ENCODE measurements at regions not wholly inside any gene's neighbourhood (a gene's known extent, or its start where the extent isn't known, plus 50 kb on each side); places are given as distances from the start of the nearest gene placed in this dataset.
"Not testable (repeated sequence)": the region's sequence is repeated elsewhere in the genome, so short reads cannot be mapped to it uniquely, and the experiment has no call there.

DNA sequence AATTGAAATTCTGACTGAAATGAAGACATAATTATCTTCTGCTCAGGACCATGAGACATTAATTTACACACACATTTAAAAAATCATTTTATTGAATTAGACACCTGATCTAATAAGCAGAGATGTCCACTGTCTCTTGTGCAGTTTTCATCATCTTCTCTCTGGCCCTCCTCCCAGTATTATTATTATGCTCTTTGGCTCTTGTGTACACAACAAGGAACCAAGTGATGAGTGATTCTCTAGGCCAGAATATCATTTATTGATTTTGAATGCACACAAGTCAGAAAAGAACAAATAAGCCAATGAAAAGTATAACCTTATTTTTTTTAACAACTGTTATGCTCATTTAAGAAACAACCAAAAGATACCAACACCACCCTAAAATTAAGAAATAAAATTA is 244.7 kb upstream of the KRR1 start:
- no peak for DNase-seq

DNA sequence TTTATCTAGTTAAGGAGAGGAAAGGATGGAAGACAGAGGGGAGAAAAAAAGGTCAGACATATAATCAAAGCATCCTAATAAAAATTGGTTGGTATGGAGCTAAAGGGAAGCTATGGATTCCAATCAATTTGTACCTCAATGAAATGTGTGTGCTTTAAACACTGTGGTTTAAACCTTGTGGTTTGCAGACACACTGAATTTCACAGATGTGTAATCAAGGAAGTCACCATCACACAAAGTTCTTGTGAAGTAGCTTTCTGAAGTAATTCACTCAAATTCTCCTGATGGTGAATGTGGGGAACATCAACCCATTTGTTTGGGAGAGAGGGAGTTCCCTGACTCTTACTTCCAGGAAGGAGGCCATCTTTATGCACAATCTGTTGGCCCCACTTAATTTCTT is 243.3 kb upstream of the KRR1 start:
- peak in 1 of 5 experiments; percentile 78 for DNase-seq

DNA sequence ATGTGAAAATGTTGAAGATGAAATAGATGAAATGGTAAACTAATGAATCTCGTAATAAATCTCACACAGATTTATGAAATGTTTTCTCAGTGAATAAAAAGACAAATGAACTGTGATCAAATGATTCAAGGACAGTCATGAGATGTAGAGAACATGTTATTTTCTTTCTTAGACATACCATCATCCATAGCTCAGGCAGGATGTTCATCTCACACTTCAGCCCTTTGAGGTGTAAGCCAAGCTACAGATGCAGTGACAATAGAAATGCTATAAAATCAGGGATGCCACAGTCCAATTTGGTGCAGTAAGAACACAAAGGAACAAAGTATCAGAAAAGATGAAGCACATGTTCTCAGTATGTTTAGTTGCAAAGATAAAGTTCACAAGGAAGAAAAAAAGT is 242.7 kb upstream of the KRR1 start:
- DNase-seq, result peak in 1 of 5 experiments; percentile 52

DNA sequence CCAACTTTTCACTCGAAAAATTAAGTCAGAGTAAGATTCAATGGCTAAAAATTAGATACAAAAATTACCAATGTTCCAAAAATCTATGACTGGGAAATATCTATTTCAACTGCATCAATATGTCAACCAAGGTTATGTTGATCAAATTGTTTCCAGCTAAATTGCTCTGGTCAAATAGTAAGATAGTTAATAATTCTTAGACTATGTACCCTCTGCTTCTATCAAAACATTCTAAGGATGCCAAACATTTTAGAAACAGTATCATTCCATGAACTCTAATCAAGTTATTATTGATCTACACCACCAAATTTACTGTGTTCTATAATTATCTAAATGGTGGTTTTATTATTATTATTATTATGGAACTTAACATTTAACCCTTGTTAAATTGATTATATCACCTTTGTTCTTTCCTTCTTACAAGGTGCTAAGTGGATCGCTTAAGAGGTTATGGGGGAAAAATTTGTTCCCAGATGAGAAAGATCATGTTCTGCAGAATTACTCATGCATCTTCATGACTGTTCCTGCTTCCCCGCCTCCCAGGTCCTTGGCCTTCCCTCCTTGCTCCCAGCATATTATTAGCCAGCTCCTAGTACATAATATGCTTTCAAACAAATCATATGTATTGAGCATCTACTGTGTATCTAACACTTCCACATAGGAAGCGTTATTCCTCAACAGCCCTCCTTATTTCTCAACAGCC is 240.5 kb upstream of the KRR1 start:
- no peak for DNase-seq

DNA sequence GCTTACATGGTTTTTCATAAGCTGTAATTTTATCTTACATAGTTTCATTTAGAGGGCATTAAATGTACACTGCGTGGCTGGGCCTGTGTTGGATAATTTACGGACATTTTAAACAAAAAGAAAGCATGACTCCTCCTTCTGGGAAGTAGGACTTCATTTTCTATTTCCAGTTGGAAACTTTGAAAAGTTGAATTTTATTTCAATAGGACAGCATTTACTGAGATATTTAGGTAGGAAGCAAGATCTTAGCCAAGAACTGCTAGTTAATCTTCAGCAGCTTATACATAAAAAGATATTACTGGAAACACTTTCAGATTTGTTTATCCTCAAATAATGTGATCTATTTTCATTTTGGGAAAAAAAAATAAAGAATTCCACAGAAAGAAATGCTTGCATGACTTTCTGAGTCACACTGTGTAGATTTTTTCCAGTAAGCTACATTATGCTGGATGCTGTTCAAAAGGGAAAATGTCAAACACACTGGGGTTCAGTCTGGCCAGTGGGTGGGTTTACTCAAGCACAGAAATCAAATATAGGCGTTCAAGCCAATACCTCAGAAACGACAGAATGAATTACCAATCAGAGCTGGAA is 239.4 kb upstream of the KRR1 start:
- DNase-seq, result no peak

DNA sequence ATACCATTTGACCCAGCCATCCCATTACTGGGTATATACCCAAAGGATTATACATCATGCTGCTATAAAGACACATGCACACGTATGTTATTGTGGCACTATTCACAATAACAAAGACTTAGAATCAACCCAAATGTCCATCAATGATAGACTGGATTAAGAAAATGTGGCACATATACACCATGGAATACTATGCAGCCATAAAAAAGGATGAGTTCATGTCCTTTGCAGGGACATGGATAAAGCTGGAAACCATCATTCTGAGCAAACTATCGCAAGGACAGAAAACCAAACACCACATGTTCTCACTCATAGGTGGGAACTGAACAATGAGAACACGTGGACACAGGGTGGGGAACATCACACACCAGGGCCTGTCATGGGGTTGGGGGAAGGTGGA is 237.6 kb upstream of the KRR1 start:
- DNase-seq, result not testable (repeated sequence)

DNA sequence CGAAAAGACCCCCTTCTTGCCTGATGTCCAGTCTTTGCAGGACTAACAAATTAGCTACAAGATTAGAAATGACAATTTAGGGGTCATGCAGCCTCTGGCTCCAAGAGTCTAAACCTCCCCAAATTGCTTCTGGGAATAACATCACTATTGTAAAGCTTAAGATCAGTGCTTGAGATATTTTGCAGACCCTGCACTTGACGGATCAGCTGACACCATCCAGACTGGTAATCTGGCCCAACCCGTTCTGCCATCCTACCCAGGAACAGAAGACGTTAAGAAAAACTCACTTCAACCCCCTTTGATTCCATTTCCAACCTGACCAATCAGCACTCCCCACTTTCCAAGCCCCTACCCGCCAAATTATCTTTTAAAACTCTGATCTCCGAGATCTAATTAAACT is 236.7 kb upstream of the KRR1 start:
- no peak for DNase-seq

DNA sequence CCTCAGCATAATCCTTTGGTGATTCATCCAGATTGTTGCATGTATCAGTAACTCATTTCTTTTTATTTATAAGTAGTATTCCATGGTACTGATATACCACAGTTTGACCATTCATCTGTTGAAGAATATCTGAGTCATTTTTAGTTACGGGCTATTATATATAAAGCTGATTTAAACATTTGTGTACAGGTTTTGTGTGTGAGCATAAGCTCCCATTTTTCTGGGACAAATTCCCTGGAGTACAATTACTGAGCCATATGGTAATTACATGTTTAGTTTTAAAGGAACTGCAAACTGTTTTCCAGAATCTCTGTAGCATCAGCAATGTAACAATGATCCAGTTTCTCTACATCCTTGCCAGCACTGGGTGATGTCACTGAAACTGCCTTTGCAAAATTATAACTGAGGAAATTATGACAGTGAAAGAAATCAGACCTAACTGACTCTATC is 236.2 kb upstream of the KRR1 start:
- DNase-seq, result no peak

DNA sequence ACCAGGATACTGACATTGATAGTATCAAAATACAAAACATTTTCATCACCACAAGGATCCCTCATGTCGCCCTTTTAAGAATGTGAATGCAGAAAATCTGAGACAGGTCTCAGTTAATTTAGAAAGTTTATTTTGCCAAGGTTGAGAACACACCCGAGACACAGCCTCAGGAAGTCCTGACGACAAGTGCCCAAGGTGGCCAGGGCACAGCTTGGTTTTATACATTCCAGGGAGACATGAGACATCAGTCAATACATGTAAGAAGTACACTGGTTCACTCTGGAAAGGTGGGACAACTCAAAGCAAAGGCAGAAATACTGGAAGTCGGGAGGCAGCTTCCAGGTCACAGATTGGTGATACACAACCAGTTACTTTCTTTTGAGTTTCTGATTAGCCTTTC is 235.2 kb upstream of the KRR1 start:
- DNase-seq, result no peak

DNA sequence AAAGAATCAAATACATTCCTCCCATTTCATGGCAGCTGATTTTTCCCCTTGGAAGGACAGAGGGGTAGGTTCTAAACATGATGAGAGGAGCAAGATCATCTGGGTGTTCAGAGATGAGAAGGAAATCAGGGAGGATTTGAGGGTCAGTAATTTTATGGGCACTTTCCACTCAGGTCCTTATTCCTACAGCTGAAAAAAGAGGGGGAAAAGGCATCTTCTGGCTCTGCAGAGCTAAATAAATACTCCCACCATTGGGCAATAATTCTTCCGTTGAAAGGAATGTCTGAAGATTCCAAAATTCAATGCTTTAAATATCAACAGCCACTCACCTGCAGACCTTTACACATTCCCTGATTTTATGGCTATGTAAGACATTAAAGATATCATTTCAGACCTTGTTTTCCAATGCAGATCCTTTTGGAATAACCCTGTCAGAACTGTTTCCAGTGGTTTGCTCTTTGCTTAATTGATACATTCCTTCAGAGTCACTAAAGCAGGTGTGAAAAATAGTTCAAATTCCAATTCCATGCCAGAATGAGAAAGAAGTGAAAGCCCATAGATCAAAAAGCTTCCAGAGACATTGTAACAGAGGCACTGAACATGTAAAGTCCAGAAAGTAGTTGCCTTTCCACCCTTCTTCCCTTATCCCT is 233.3 kb upstream of the KRR1 start:
- DNase-seq, result no peak

DNA sequence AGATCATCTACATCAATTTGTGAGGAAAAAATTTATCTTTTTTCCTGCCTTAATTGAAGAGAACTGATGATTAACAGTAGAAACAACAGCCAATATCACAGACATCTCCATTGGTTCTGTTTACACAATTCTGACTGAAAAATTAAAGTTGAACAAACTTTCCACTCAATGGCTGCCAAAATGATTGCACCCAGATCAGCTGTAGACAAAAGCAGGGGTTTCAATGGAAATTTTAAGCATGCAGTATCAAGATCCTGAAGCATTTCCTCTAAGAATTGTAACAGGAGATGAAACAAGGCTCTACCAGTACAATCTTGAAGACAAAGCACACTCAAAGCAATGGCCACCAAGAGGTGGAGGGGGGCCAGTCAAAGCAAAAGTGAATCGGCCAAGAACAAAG is 231.6 kb upstream of the KRR1 start:
- DNase-seq, result no peak

DNA sequence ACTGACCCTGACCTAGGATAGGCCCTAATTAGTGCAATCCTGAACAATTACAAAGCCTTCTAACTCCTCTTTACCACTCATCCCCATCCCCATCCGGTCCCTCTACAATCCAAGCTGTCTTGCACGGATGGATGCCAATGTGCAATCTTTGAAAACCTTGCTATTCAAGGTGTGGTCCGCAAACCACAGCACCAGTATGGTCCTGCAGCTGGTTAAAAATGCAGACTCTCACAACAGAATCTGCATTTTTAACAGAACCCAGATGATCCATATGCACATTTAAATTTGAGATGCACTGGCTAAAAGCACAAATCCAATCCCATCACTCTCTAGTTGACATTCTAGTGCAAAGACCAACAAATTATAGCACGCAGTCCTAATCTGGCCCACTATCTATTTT is 230.6 kb upstream of the KRR1 start:
- DNase-seq, result no peak

DNA sequence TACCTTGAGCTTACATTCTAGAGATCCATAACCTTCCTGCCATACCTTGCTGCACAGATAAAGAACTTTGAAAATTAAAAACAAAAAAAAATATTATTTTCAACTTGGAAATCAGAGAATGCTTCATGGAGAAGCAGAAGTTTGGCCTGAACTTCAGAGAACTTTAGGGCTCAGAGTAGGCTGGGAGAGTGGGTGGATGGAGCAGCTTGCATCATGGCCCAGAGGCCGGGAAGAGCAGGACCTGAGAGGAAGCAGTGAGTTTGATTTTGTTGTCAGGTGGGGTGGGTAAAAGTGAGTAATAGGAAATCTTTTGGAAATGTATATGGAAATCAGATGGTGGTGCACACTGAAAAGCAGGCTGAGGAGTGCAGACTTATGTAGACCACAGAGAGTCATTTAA is 228.5 kb upstream of the KRR1 start:
- no peak for DNase-seq

DNA sequence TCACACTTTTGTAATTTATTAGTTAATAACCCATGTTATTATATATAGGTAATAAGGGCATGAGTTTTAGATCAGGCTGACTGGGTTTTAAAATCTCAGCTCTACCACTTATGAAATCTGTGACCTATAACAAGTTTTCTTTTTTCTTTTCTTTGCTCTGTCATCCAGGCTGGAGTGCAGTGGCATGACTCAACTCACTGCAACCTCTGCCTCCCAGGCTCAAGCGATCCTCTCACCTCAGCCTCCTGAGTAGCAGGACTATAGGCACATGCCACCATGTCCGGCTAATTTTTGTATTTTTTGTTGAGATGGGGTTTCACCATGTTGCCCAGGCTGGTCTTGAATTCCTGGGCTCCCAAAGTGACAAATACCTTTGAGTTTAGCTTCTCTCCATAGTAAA is 227.7 kb upstream of the KRR1 start:
- not testable (repeated sequence) for DNase-seq

DNA sequence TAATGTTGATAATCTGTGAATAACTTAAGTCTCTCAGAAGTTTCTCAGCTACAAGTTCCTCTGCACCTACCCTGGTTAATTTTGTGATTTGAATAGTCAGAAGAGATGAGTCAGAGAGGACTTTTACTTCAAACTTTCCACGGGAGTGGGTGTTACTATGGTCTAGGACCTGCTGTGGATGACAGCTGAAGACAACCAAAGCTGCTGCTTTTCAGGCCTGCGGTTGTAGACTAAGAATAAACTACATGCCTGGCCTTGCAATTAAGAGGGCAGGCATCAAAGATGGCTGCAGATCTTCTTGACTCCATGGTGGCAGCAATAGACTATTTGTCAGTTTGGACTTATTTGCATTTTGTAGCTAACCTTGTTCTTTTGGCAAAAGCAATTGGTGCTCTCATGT is 227.1 kb upstream of the KRR1 start:
- peak in 2 of 5 experiments; percentile 14 to 63 for DNase-seq

DNA sequence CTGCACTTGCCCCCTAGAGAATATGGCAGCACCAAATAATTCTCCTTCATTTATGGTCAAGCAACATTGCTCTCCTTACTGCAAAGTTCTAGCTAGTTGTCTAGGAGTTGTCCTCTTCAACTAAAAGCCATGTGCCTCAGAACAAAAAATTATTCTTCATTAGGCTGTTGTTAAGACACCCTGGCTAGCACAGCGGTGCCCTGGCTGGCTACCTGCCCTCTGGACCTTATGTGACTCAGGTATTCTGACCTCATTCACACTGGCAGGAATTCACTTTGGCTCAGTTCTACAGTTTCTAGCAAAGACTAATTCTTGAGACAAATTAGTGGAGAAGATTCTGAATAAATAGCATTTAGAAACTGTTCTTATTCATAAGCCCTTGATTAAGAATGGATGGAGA is 224.4 kb upstream of the KRR1 start:
- no peak for DNase-seq

DNA sequence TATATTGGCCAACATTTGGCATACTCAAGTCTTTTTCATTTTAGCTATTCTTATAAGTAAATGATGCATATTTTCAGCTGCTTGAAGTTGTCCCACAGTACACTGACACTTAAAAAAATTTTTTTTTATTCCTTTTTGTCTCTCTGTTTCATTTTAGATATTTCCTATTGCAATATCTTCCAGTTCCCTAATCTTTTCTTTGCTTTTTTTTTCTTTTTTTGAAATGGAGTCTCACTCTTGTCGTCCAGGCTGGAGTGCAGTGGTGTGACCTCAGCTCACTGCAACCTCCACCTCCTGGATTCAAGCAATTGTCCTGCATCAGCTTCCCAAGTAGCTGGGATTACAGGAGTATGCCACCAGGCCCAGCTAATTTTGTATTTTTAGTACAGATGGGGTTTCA is 217.4 kb upstream of the KRR1 start:
- DNase-seq, result no peak

DNA sequence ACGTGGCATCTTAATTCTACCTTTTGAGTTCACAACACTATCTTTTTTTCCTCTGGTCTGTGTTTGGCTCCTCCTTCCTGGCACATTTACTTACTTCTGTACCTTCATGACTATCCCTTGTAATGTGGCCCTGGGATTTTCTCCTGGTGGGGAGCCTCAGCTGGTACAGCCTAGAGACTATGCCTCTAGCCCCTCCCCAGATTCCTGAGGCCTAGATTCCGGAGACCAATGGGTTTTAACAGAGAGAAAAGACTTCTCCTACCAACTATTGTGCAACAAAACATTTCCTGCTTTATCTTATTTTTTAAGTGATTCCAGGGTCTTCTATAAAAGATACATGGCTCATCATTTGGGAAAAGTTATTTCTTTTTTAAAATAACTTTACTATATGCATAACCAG is 216.2 kb upstream of the KRR1 start:
- DNase-seq, result no peak

DNA sequence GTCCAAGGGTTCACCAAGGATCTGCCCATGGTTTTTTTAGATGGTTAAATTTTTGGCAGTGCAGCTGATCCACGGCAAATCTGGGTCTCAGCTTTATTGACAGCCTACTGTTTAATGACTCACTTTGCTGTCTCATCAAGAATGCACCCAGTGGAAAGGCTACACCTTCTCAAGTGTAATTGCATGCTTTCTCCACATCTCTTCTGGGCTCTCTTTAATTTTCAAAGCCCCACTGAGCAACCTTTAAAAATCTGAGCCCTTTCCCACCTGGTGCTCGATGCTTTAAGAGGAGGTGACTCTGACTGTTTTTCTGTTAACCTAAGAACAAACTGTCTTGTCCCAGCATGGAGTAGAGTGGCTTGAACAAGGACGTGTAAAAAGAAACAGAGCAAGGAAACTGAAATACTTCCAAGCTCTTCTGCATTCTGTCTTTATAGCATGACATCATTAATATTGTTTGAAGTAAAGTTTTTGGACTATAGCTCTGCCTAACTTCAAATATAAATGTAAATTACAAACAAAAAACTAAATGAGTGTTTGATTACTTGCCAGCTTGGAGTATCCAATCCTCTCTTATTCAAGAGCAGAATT is 214.2 kb upstream of the KRR1 start:
- peak in 1 of 5 experiments; percentile 26 for DNase-seq

DNA sequence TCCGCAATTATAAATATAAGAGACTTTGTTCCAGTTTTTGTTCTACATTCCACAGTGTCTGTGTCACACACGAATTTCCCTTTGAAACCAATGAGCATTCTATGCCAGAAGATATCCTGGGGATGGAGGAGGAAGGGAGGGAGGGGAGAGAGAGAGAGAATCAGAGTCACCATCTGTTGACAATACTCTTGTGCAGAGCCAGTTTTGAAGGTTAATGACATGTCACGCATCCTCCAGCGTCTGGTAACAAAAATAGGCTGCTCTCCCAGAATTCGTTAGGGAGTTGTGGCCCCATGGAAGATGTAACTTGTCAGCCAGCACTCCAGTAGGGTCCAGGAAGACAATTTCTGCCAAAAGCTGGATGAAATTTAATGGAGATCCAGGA is 213.5 kb upstream of the KRR1 start:
- no peak for DNase-seq

DNA sequence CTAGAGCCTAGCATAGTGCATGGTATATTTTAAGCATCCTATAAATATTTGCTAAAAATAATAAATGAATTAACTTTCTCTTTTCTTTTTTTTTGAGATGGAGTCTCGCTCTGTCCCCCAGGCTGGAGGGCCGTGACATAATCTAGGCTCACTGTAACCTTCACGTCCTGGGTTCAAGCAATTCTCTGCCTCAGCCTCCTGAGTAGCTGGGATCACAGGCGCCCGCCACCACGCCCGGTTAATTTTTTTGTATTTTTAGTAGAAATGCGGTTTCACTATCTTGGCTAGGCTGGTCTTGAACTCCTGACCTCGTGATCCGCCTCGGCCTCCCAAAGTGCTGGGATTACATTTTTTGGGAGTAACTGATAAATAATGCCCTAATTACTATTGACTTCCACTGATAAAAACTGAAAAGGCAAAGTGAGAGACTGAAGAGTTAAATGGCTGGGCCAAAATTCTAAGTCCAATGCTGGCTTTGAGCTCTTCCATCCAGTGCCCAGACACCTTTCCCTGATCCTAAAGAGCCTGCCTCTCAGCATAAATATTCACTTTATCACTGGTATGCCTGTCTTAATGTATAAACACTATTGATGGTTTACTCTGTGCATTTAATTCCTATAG is 213.0 kb upstream of the KRR1 start:
- DNase-seq, result no peak

DNA sequence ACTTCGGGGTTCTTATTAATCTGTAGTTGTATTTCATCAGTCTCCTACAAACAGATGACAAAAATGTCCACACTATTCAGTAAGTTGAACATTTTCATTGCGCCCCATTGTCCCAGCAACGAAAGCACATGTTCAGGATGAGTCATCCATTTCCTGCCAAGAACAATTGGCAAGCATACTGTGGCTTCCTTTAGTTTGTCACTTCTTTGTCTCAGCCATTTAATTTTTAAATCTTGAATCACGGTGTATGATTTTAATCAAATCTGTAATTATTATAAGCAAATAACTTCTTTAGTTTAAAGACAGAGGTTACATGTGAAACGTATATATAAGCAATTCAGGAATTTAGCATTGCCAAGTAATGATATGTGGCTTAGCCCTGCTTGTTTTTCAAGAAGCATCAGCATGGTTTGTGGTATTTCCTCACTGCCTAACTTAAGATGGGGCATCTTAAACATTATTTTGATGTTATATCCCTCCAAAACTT is 211.3 kb upstream of the KRR1 start:
- DNase-seq, result peak in 2 of 5 experiments; percentile 11 to 92

DNA sequence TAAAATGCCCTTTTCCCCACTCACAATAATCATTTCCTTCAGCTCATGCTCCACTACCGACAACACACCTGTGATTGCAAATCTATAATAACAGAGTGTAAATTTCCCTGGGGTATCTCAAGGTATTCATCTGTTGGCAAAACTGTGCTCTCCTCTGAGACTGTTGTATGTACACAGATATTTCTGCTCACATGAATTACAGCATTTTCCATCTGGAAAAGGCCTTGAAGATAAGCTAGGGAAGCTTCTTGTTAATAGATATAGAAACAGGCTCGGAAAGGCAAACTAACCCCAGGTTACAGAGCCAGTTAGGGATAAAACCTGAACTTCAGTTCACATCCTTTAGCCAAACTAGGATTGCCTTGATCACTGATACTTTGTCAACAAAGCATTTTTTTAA is 210.4 kb upstream of the KRR1 start:
- DNase-seq, result no peak
